HG02642 (cell line): ENCODE measurements at regions not wholly inside any gene's neighbourhood (a gene's known extent, or its start where the extent isn't known, plus 50 kb on each side); places are given as distances from the start of the nearest gene placed in this dataset.

Experiments used
- ATAC-seq: cut with Tn5 transposase; IDR thresholded peaks from one replicate; pipeline ENCODE4 v1.9.1; 2021; ENCODE audit warnings: mild to moderate bottlenecking; ENCODE audit not compliant: unreplicated experiment, poor library complexity

DNA sequence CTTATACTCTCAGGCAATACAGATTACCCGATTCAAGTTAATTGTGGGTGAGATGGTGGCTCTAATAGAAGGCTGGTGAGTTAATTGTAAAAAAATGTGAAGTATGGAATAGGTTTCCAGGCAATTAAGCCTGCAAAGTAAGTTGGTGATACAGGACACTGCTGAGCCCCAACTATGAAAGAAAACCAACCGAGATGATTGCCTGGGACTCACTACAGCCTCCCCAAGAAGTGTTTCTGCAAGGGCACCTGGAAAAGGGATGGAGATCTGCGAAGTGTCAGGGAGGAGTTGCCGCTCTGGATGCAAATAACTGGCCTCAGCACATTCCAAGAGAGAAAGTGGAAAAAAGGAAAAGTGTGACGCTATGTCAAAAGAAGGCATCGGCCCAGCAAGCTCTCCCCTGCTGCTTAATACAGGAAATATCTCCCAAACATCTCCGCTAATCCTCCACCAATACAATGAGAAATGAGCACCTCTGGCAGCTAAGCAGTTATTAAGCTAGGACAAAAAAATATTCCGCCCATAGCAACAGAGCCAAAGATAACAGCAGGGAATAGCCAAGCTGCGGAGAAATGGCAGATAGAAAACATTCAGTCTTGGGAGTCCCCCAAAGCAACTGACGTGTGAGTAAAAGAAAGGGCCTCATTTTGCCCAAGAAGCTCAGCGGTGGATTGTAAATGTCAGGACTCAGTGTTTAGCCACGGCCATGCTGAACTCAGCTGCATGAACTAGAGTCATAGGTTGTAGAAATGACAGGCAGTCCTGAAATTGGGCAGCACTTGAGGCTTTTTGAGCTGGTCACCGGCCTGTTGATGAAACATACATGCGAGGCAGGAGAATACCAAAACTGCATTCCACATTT is 133.7 kb downstream of the SNX19 start:
- no peak for ATAC-seq

DNA sequence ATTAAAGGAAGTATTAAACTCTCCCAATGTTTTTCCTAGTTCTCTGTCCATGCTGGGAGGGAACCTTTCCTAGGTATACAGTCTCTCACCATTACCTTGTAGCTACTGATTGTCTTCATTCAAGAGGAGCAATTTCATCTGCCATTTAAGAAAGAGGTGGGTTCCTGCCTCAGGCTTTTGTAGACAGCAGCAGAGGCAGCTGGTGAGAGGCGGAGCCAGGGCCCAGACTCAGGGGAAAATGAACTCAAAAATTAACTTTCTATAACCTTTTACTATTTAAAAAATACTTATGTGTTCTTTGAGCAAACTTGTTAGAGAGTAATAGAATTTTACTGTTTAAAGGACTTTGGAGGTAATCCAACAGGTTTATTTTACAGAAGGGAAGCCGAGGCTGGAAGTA is 133.0 kb downstream of the SNX19 start:
- ATAC-seq, result no peak

DNA sequence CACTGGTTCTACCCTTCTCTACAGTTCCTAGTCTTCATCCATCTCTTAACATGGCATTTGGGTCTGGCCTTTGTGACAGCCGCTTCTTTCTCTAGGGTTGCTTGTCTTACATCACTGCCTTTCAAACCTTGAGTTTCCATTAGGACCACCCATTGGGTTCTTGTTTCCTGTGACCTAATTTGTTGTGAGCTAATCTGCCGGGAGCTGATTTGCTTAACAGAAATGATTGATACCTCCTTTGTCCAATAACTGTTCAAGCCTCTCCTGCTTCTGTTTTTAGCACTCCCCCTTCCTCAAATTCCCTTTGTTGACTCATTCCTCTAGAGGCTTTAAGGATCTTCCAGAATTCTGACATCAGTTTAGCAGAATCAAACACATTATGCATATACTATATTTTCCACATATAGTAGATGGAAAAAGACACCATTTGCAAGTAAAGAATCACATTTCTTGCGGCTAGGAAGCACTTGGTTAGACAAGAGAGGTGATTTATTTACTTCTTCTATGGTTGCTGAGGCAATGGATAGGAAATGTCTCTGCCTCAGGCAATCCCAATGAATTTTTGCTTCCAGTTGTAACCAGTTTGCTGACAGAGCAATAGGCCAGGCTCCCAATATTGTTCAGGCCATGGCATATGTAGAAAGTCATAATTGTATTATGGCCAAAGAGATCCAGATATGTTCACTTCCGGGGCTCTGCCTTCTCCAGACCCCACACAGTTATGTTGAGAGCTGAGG is 130.7 kb downstream of the SNX19 start:
- no peak for ATAC-seq

DNA sequence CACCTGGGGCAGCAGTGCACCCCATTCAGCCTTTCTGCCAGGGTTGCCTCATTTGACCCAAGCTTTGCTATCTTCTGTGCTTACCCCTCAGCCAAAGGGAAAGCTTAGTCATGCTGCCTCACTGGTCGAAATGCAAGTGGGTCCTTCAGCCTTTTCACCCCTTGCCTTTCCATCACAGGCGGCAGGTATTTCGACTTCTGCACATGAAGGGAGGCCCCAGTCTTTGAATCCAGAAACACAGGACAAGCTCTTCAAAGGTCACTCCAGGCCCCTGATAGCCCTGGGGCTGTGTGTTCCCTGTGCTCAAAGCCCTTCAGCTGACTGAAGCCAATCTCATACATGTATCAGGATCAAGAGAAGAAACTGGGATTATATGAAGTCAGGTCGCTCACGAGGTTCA is 129.7 kb downstream of the SNX19 start:
- no peak for ATAC-seq

DNA sequence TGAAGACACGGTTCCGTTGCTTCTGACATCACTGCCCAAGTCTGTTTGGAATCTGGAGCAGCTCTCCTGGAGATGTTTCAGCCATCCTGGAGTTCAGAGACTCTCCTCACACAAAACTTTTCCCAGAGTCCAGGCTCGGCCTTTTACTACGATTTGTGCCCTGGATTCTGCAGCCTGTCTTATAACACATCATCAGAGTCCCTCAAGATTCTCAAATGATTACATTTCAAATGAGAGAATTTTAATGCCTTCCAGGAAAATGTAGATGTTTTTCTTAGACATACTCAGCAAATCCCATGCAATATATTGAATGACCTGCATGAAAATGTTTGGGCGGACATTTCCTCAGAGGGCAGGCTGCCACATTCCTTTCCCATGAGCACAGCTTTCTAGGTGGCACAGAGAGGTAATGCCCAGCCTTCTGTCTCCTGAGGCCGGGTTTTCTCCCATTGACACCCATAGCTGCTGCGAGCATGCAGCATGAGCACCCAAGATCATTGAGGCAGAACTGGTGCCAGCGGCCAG is 129.1 kb downstream of the SNX19 start:
- no peak for ATAC-seq

DNA sequence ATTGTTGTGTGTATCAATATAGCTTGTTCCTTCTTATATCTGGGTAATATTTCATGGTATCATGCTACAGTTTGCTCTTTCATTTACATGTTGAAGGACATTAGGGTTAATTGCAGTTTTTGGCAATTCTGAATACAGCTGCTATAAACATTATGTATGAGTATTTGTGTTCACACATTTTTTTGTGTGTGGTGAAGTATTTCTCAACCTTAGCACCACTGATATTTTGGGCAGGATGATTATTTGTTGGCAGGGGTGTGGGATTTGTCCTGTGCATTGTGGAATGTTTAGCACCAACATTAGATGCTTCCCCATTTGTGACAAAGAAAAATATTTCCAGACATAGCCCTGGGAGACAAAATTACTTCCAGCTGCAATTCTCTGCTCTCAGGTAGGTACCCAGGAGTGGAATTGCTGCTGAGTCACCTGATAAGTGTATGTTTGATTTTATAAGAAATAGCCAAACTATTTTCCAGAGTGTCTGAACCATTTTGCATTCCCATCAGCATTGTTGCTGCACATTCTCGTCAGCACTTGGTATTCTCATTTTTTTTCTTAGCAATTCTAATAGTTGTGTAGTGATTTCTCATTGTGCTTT is 128.2 kb downstream of the SNX19 start:
- no peak for ATAC-seq

DNA sequence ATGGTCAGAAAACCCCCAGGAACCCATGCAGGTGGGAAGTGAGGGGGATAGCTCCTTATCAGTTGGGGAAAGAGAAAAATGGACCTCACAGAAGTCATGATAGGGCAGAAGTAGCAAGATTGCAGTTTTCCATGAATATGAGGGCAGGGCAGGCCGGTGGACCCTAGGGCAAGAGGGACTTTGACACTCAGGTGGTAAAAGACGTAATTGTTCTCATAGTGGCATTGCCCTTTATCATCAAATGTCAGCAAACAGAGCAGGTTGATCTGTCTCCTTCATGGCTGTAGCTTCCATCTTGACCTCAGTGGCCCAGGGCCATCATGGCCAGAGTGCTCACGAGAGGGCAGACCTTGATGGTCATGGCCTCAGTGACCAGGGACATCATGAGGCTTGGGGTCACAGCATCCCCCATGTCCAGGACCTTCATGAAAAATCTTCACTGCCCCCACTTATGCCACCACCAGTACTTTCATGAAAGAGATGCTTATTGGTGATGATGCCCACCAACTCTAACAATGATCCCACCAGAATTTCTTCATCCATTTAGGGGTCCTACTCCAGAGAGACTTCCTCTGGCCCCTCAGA is 127.1 kb downstream of the SNX19 start:
- ATAC-seq, result no peak

DNA sequence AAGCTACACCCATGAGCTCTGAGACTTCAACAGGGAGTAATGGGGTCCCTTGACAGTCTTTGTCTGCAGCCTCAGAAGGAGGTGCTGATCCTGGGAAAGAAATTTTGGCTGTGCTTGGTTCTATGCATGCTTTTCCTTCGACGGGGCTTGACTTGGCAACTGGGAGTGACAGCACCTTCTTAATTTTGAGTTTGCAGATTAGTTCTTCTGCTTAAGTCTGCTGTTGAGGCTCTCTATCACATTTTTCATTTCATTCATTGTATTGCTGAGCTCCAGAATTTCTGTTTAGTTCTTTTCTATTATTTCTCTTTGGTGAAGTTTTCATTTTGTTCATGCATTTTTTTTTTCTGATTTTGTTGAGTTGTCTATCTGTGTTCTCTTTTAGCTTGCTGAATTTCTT is 125.6 kb downstream of the SNX19 start:
- ATAC-seq, result no peak

DNA sequence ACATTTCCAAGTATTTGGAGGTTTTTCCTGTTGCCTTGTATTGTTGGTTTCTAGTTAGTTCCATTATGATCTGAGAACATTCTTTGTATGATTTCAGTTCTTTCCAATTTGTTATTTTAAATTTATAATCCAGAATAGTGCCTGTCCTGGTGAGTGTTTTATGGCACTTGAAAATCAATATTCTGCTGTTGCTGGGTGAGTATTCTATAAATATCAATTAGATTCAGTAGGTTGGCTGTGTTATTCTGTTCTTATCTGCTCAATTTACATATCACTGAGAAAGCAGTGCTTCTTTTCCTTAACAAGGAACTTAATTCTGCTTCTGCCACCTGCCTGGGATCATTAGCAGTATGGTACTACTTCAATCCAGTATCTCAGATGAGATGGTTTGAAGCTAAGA is 123.5 kb downstream of the SNX19 start:
- ATAC-seq, result no peak

DNA sequence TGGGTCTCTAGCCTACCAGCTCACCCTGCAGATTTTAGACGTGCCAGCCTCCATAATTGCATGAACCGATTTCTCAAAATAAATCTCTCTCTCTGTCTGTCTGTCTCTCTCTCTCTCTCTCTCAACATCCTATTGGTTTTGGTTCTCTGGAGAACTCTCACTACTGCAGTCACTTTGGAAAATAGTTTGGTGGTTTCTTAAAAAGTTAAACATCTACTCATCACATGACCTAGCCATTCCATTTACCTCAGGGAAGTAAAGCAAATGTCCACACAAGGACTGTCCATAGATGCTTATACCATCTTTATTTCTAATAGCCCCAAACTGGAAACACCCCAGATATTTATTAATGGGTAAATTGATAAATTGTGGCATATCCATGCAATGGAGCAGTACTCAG is 119.5 kb downstream of the SNX19 start:
- no peak for ATAC-seq

DNA sequence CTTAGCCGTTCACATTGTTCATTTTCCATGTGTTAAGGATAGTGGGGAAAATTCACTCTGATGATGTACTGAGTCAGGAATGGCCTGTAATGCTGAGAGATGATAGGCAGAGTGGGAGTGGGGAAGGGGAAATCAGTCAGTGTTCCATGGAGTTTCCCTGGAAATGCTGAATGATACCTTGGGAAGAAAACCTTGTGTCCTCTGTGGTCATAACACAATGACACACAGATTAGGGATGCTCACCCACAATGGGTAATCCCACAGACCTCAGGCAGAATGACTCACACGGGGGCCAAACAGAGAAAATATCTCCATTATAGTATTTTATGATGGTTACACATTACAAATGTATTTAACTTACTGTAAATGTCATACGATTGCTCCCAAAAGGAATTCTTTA is 118.0 kb downstream of the SNX19 start:
- no peak for ATAC-seq

DNA sequence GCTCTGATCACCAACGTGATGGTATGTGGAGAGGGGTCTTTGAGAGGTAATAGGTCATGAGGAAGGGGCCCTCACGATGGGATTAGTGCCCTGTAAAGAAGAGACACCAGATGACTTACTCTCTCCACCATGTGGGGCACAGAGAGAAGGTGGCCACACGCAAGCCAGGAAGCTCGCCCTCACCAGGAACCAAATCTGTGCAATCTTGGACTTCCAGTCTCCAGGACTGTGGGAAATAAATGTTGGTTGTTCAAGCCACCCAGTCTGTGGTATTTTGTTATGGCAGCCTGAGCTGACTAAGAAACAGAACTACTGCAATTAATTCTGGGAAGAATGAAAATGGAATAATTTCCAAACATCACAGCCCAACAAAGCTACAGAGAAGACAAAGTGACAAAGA is 117.5 kb downstream of the SNX19 start:
- ATAC-seq, result no peak

DNA sequence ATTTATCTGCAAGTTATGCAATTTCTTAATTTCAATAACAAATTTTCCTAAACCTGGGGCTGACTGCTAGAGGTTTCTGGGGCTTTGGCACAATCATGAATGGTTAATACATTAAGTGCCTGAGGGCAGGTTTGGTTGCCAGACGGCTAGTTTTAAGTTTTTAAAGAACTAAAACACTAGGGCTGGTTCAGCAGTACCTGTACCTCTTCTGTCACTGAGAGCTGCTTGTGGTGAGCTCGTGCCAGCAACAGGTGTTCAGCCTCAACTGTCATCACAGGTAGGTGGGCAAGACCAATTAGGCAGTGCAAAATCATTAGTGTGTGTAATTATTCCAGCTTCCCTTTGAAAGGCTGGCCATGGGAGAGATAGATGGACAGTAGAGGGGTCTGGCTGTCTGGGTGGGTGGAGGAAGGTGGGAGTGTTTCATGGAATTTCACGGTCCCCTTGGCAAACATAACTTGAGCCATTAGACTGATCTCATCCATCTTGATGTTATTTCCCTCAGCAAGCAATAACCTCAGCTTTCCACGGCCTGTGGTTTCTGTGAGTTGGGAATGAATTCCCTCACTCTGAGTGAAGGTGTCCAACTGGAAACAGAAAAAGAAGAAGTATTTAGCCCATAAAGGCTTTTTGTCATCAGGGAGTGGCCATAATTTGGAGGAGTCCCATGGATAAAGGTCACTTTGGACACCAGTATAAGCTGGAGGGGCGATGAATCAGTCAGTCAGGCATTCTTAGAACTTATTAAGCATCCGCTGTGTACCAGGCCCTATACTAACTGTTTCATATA is 114.8 kb downstream of the SNX19 start:
- no peak for ATAC-seq

DNA sequence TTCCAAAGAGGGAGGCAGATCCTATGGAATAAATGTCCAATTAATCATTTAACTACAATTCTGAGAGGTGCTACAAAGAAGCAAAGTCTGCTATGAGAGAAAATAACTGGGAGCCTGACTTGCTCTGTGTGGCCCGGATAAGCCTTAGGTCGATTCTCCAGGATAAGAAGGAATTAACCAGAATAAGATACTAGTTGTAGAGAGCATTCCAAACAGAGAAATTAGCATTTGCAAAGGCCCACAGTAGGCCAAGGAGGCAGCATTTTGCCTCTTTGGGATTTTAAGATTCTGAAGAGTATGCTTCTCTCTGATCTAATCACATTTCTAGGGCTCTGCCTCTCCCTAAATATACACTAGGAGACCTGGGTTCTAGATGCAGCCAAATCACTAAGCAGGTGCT is 113.7 kb downstream of the SNX19 start:
- ATAC-seq, result no peak

DNA sequence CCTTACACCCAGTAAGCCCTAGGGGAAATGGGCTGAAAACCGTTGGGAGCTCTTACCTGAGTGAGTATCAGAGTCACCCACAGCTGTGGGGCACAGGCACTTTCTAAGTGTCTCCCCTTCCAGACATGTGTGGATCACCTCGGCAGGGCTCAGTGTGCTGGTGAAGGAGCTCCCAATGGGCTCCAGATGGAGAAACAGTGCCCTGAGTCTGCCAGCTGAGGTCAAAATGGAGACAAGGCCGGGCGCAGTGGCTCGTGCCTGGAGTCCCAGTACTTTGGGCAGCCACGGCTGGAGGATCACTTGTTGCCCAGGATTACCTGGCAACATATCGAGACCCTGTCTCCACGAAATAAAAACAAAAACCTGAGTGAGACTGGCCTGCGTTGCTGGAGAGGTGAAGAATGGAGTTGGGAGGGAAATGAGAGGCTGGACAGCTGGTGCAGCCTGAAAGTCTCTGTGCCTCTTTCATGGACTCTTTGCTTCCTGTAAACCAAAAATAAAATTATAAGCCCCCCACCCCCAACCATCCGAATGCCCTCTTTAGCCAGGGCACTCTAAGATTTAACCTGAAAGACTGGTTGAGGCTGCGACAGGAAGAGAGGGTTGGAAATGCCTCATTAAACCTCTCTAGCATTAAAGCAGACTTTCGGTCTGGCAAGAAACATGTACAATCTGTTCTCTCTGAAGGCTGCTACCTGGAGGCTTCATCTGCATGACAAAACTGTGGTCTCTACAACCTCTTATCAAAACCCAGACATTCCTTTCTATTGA is 111.8 kb downstream of the SNX19 start:
- ATAC-seq, result no peak

DNA sequence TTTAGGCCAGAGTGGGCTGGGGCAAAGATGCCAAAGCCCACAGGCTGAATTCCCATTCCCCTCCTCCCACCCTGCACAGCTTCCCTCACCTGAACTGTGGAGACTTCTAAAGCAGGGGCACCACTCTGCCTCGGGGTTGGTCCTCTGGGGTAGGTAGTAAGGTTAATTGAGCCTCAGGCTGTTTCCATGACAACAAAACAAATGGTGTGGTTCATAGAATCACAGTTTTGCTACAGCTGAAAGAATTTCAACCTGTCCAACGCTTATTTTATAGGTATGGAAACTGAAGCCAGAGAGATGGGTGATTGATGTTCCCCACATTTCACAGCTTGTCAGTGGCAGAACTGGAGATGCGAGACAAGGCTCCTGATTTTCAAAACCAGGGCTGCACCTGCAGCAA is 109.5 kb downstream of the SNX19 start:
- ATAC-seq, result no peak

DNA sequence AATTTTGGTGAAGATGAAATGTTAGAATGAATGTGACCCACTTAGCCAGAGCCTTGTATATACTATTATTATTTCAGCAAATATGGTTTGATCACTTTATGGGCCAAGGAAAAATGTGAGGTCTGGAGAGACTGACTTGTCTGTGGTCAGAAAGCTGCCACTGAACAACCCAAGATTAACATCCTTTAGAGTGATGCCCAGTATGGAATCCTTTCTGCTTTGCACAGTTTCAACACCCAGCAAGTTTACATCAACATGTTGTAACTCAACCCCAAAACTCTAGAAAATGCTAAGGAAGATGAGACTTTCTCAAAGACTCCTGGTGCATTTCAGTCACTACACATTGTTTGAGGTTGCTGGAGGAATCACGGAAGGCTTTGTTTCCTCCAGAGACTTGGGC is 107.7 kb downstream of the SNX19 start:
- no peak for ATAC-seq

DNA sequence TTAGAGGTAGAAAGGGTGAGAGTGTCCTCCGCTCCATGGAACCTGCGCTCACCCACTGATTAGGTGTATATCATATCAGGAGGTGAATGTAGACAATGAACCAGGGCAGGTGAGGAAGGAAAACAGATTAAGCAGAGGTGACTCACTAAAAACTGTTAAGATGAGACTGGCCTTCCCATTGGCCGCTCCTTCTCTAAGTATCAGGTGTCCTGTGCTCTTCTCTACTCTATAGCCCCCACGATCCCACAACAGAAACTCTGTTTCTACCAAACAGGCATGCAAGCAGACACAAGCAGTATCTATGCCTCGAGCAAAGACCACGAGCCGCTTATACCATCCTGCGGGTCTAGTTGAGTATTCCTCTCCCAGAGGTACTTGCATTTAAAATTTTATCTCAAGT is 103.1 kb downstream of the SNX19 start:
- no peak for ATAC-seq

DNA sequence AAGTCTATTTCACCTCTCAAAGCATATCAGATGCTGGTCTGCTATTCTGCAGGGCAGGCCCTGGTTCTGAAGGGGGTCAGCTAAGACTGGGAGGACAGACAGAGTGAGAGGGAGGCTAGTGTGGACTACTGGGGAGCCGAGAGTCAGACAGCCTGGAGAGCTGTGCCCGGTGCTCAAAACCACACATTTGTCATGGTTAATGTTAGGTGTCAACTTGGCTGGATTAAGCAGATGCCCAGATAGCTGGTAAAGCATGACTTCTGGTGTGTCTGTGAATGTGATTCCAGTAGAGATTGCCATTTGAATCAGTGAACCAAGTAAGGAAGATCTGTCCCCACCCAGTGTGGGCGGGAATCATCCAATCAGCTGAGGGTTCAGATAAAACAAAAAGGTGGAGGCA is 102.6 kb downstream of the SNX19 start:
- no peak for ATAC-seq
